ENCODE measurements at regions not wholly inside any gene's neighbourhood (a gene's known extent, or its start where the extent isn't known, plus 50 kb on each side); places are given as distances from the start of the nearest gene placed in this dataset.

DNA sequence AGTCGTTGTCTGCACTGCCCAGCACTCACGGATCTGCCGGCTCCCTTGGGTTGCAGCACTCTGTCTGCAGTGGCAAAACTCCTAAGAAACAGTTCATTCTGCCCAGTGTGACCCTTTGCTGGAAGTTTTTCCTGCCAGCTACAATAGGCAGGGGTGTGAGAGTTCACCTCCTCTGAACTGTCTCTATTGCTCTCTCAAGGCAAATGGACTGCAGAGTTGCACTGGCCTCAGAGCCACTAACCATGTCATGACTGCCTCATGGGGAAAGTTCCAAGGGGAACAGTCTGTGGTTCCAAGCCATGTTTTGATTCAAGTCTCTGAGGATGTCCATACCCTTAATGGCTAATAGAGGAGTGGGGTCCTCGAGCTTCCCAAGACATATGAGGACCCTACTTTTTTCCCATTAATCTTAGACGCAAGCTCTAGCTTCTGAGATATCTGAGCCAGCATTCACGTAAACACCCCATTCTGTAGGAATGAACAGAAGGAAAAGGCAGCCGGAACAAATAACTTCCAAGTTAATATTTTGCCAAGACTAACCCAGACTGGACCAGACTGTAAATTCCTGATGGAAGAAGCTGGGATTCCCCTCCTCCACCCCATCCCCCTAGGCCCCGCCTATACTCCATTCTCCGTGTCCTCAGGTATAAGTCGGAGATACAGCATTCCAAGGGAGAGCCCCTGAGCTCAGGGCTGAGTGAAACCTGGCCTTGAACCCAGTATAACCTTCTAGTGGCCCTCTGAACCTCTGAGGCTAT is 93.8 kb upstream of the AKT3 start:
- no peak for DNase-seq

DNA sequence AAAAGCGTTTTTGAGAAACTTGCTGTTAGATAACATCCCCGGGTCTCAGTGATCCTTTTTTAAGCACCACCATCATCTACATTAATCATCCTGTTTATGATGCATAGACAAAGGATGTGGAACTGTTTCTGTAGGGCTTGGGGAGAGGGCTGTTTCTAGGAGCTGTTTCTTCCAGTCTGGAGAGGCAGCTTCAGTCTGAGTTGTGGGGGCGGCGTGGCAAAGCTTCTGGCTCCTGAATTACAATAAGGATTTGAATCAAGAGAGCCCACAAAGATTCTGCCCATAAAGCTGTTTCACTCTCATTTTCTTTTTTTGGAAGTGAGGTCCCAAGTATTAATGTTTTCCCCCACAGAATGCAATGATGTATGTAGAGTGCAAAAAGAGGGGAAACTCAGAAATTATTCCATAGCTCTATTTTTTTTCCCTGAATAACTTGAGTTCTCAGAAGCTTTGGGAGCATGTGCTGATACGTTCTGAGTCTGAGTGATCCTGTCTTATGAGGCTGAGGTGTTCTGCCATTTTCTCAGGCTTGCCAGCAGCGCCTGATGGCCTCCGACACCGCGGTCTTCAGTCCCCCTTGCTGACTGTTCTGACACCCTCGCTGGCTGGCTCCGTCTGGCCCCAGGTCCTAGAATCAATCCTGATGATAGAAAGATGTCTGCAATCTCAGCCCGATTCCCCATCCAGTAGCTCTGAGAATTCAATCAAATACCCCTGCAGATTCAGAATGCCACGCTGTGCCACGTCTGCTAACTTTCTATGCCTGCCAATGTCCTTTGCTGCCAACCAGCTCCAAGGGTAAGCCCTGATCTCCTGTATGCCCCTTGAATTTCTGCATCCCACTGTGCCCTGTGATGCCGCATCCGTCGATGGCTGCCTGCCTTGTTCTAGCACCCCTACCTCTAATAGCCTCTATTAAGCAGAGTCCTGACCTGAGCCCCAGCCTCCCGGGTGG is 92.4 kb upstream of the AKT3 start:
- DNase-seq: no peak

DNA sequence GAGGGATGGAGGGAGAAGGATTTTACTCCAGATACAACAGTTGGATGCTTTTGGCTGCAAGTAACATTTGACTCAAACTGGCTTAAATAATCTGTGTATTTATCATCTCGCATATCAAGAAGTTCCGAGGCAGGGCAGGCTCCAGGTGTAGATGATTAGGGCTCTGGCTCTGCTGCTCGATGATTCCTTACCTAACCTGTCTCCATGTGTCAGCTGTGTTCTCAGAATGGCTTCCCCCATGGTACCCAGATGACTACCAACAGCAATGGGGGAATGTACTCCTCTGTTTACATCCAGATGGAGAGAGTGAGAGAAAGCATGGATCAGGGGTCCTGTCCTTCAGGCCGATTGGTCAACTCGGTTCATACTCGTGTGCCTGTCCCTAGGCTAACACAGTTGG is 90.4 kb upstream of the AKT3 start:
- no peak for DNase-seq

DNA sequence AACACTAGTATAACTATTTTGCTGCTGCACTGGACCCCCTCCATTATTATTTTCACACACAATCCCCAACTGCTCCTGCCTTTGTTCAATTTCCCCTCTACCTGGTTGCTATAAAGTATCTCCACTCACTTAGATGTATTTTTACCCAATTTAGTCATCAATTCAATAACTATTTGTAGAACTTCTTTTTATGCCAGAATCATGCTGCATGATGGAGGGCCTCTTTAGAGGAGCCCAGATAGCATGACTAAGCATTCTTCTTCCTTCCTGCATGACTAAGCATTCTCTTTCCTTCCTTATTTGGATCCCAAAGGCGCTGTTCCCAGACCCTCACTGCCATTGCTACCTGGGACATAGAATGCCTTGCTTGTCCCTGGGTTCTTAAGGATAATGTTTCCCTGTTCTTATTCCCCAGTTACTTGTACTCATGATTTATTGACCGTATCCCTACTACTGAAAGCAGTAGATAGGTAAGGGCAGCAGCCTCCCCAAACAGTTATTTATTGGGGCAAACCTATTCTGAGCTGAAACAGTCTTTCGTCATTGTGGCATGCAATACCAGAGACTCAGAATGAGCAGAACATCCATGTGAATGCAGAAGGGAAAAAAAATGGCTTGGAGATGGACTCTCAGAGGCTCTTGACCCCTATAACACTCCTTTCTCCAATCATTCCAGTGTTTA is 89.3 kb upstream of the AKT3 start:
- no peak for DNase-seq

DNA sequence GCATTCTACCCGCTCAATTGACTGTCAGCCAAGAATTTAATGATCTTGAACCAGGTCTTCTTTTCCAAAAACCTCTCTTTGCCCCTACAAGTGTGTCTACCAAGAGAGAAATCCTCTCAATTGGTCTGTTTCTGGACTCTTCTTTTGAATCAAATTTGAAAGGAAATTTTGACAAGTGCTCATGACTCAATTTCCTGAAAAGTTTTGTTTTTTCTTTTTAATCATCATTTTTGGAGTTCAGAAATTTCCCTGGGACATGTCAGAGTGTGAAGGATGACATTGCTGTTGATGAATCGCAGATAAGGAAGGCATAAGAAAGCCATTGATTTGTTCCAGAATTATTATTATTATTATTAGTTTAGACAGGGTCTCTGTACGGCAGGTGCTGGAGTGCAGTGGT is 88.2 kb upstream of the AKT3 start:
- DNase-seq: no peak

DNA sequence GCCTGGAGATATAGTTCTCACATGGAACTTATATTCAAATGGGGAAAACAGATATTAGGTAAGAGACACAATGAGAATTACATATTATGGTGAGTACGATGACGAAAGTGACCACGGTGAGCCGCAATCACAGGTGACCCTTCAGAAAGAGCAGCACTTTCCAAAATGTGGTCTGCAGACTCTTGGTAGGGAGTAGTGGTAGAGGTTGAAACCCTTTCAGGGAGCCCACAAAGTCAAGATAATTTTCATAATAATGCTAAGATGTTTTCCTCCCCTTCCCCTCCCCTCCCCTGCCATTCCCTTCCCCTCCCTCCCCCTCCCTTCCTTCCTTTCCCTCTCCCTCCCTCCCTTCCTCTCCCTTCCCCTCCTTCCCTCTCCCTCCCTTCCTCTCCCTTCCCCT is 83.5 kb upstream of the AKT3 start:
- no peak for DNase-seq

DNA sequence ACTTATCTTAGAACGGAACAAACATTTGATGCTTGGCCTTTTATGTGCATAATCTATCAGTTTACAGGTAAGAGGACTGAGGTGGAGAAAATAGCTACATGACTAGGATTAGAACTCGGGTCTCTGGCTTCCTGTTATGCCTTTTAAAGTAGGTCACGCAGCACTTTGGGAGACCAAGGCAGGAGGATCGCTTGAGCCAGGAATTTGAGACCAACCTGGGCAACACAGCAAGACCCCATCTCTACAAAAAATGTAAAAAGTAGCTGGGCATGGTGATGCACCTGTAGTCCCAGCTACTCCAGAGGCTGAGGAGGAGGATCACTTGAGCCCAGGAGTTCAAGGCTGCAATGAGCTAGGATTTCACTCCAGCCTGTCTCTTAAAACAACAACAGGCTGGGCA is 81.9 kb upstream of the AKT3 start:
- DNase-seq: no peak

DNA sequence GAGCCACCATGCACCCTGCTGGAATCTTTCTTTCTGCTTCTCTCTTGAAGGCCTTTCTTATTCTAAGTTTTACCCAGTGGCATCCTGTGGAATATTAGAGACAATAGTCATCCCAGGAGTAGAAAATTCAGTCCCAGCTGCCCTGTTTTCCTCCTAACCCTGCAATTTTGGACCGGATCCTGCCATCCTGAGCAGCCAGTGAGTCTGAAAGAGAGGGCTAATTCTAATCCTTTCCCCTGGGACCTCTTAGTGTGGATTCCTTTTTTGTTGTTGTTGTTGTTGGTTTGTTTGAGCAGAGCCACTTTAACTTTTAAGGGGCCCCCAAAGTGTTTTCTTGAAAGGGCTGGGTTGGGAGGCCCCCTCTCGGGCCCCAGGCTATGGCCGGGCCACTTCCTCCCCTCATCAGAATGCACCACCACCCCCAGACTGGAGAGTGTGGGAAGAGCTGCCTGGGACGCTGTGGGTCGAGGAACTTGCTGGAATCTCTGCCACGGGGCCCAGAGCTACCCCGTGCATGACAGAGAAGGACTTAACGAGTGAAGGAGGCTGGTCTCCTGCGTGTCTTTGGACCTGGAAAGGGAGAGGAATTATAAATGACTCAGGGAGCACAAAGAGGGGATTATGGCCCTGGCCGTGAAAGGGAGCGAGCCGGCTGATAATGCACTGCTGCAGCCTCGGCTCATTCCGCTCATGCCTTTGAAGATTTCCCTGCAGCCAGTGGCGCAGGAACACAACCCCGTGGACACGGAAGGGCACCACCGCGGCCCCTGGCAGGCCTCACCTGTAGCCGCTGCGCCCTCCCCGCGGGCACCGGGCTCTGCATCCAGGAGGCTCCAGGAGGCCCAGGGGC is 81.0 kb upstream of the AKT3 start:
- no peak for DNase-seq

DNA sequence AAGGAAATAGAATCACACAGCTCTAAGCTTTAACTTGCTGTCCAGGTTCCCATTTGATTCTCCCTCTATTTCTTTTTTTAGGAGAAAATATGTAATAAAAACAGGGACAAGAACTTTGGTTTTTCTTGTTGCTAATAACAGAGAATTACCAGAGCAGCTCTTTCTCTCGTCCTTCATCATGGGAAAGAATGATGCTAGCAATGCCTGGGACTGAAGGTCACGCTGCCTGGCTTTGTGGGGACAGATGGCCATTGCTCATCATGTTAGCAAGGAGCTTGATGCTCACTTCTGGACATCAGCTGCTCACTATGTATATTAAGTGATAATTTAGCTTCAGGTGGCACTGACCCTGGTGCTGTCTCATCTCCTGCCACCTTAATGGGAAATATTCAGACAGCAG is 77.3 kb upstream of the AKT3 start:
- no peak for DNase-seq

DNA sequence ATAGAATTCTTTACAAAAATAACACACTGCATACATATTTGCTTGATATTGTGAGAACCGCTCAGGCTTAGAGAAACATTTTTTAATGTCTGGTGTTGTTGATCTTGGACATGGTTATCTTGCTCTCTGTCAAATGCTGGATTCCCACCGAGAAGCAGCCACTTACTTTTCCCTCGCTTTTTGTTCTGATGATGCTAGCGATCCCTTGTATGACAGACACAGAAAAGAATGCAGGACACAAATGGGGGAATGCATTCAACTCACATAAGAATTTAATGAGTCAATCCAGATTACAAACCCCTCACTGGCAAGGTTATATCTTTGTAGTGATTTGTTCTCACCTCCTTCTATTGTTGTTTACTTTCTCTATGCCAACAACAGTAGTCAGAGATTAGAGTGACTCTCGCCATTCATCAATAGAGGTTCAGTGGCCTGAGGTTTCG is 76.8 kb upstream of the AKT3 start:
- no peak for DNase-seq

DNA sequence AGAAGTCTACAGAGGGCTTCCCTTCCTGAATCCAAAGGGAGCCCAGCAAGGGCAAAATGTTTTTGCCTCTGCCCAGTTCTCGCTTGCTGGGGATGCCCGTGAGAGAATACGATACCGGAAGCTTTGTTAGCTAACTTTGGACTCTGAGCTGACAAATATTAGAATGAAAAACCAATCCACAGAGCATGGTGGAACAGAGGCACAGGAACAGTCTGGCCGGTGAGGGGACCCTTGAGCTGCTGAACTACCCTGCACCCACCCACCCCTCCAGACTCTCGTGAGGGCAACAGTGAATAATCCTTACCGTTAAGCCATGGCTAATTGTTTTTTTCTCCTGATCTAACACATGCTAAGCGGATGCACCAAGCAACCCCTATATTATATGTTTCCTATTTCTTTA is 76.3 kb upstream of the AKT3 start:
- no peak for DNase-seq

DNA sequence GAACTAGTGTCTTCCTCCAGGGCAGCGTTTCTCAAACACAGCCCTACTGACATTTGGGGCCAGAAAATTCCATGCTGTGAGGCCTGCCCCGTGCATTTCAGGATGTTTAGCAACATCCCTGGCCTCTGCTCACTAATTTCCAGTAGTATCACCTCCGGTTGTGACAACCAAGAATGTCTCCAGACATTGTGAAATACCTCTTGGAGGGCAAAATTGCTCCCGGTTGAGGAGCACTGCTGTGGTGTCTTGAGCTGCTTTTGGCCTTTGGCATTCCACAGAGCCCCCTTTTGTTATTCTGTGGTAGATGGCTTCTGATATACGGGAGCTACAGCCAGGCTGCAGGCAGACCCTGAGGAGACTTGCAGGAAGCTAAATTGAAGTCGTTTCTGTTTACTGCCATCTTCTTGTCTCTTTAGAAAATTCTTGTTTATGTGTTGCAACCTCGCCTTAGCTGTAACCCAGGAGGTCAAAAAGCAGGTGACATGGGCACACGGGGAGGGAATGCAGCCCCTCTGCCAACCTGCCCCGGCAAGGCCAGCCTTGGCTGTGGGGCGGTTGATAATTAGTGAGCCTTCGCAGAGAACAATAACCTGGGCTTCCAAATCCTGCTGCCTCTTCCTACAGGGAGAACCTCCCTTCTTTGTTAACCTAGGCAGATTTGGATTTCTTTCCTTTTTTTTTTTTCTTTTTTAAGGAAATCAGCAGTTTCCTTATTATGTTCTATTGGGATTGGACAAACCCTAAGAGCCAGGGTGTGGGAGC is 74.7 kb upstream of the AKT3 start:
- no peak for DNase-seq

DNA sequence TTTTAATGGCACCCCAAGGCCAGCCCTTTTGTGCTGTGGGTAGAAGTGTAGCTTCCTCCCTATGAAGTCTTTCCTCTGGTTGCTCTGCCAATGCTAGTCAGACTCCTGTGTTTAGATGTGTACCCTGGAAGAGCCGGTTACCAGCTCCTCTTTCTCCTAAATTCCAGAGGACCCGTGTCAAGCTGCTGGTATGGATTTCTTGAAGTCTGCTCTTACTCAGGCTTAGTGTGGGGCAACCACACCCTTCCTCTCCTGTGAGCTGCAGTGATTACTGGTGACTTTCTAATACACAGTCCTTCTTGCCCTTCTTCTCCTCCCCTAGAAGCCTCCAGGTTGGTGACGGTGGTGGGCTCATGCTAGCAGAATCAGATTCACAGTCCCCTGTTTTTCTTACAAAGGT is 74.1 kb upstream of the AKT3 start:
- DNase-seq: no peak

DNA sequence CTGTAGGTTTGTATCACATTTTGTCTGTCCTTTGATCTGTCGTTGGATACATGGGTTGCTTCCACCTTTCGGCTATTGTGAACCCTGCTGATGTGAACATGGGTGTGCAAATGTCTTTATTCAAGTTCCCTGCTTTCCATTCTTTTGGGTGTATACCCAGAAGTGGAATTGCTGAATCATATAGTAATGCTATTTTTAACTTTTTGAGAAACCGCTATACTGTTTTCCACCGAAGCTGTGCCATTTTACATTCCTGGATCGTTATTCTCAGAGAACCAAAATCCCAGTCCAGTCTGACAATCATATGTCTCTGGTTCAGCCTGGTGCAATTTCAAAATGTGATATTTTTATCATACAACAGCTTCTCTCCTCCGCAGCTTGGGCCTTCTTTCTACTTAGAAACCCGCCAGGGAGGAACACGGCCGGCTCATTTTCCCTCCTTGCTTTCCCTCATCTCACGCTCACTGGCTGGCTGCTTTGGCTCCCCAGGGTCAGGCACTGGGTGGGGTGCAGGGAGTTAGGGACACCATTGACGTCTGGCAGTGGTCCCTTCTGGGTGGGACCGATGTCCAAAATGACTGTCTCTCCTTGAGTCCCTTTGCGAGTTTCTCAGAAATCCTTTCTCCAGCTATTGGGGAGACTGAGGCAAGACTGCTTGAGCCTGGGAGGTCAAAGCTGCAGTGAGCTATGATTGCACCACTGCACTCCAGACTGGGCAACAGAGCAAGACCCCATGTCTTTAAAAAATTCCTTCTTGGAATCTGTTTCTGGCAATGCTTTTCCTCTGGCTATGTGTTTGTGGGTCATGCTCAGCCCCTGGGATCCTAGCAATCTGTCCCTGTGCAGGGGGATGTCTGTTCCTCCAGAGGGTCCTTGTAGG is 73.5 kb upstream of the AKT3 start:
- DNase-seq: no peak

DNA sequence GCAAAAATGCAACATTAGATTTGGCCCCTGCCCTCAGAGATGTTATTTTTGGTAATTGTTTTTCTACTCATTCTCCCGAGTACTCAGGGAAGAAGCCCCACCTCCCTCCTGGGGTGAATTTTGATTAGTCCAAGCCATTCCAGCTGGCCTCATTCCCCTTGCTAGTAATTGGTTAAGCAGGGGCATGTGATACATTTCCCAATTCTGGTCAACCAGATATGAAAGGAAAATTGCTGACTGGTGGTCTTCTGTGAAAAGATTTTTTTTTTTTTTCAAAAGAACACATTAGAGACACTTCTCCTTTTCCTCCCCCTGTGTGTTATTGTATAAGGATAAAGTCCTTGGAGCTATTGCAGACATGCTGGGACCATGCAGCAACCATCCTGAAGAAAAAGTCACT is 71.1 kb upstream of the AKT3 start:
- no peak for DNase-seq

DNA sequence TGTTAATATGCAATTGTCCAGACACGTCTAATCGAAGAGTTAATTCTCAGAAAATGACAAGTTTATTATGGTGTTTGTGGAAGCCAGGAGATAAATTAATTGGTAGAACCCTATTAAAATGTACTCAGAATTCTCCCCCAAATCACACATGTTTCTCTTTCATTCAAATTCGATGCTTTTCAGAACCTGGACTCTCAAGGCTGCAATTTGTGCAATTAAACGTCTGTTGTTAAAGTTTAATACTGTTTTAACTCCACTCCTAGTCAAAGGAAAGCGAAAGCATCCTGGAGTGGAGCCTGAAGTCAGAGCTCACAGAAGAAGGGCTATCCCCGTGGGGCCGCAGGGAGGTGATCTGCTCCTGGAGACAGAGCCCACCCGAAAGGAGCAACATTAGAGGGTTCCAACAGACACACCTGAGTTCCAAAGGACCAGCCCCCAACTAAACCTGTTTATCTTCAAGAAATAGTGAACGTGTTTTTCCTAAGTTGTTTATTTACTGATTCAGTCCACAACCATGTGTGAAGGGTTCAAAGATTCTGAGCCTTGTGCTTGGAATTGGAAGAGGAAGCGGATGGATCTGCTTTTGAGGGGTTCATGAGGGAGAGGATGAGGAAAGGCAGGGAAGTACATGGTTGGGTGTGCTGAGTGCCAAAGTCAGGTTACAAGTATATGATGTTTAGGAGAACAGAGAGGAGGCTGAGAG is 68.0 kb upstream of the AKT3 start:
- DNase-seq: no peak

DNA sequence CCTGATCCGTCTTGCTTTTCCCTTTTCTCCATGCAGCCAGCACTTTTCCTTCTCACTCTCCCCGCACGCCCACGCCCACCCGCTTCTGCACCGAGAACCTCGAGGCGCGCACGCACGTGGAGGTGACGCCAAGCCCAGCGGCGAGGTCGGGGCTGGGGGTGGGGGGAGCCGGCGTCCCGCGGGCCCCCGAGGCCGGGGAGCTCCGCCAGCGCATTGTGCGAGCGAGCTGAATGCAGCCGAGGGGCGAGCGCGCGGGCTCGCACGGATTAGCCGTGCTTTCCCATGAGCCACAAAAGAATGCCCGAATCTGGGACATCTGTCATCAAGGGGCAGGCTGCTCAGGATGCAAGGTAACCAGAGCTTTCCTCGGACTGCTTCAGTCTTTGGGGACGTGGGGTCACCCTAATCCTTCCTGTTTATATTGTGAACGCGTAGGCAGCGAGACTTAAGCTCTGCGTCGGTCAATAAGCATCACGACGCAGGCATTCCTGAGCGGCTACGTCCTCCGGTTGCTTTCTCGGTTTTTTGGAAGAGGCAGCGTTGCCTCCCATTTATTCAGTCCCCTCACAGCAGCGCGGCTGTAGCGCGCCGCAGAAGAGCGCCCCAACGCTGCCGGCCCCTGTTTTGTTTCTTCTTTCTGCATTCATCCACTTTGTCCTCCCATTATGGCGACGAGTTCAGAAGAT is 67.3 kb upstream of the AKT3 start:
- no peak for DNase-seq

DNA sequence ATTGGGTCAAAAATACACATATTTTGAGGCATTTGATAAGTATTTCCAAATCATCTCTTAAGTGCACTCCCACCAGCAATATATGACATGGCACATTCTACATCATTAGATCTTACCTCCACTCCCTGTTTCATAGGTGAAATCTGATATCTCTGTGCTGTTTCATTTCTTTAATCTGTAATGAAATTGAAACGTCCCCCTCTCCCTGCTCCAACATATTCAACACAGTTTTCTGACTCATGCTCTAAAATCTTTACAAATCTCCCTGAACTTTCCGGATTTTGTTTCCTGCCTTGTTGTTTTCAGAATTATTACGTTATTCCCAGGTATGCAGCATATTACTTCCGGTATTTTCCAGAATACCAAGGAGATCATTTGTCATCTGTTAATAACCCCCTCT is 66.1 kb upstream of the AKT3 start:
- DNase-seq: no peak

DNA sequence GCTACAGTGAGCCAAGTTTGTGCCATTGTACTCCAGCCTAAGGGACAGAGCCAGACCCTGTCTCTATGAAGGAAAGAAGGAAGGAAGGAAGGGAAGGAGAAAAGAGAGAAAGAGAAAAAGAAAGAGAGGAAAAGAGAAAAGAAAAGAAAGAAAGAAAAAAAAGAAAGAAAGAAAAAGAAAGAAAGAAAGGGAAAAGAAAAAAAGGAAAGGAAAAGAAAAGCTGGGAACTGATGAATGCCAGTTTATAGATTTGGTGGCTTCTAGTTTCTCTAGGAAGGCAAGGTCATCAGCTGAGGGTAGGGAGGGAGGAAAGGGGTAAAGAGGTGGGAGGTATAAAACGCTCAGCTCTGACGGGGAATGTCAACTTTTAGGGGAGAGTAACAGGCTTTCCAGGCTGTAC is 62.3 kb upstream of the AKT3 start:
- DNase-seq: no peak

DNA sequence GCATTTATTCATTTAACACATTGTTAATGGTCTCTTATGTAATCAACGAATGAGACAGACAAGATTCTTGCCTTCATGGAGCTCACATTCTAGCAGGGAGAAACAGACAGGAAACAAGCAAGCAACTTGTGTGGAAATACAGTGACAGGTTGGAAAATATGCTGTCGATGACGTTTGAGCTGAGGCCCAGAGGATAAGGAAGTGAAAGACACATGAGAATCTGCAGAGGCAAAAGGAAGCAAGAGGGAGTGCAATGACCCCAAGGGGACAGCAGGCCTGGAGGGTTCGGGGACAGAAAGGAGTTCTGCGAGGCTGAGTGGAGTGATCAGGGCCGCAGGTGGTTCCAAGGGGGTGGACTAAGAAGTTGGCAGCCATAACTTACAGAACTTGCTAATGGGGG is 60.6 kb upstream of the AKT3 start:
- DNase-seq: no peak

Data from CD4-positive, alpha-beta T cell treated with Interleukin-10 for 1 hour (primary cell).